Thoracic aorta (tissue), 2 donors: ENCODE measurements at regions not wholly inside any gene's neighbourhood (a gene's known extent, or its start where the extent isn't known, plus 50 kb on each side); places are given as distances from the start of the nearest gene placed in this dataset.

Experiments
- ATAC-seq: fragments of 150-250 bp; one replicate; pipeline ENCODE4 v1.8.0; 2017; ENCODE audit warnings: low read depth; ENCODE audit not compliant: insufficient number of reproducible peaks, low FRiP score
- DNase-seq: peaks from one replicate; pipeline ENCODE4 v3.0.0-alpha.2; 2020; ENCODE audit warnings: low spot score
- H3K27ac ChIP-seq, 2 donors: fragments of 200-600 bp; sonication (generic); 1 replicate in 1 of 2; 2 replicates in 1 of 2; pipeline ENCODE4 v1.5.1; 2016; ENCODE audit warnings: mild to moderate bottlenecking in 2 of 2, moderate library complexity in 2 of 2
- H3K27me3 ChIP-seq: fragments of 200-600 bp; sonication (generic); replicated peaks from 2 replicates; pipeline ENCODE4 v1.6.0; 2016; ENCODE audit warnings: mild to moderate bottlenecking; ENCODE audit not compliant: insufficient read depth
- H3K36me3 ChIP-seq: fragments of 200-600 bp; sonication (generic); one replicate; pipeline ENCODE4 v1.5.1; 2016
- H3K4me1 ChIP-seq, 2 donors: fragments of 200-600 bp; sonication (generic); 1 replicate in 1 of 2; 2 replicates in 1 of 2; pipeline versions ENCODE4 v1.5.1 to v1.6.0; 2016; ENCODE audit warnings: low read depth in 2 of 2, mild to moderate bottlenecking in 1 of 2; ENCODE audit not compliant: control insufficient read depth in 1 of 2
- H3K4me3 ChIP-seq: fragments of 200-600 bp; sonication (generic); 2 replicates; pipeline ENCODE4 v1.5.1; 2016; ENCODE audit warnings: mild to moderate bottlenecking
- H3K9me3 ChIP-seq: fragments of 200-600 bp; sonication (generic); 2 replicates; pipeline ENCODE4 v1.5.1; 2016
- TF ChIP-seq, protein P1 (sequence below): fragments of 200-600 bp; sonication (generic); IDR thresholded peaks from one replicate; pipeline ENCODE4 v1.5.1; 2019; ENCODE audit warnings: antibody characterized with exemption

DNA sequence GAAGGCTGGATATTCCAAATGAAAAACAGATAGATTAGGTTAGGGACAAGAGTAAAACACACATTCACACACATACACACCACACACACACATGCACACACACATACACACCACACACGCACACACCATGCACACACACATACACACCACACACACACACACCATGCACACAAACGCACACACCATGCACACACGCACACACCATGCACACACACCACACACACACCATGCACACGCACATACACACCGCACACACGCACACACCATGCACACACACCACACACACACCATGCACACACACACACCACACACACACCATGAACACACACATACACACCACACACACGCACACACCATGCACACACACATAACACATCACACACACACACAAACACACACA lies 203.7 kb upstream of the ZFHX3 start:
- H3K4me1 ChIP-seq, result no peaks in the 10 kb centered on the region
- H3K9me3 ChIP-seq, result no peaks in the 10 kb centered on the region
- TF ChIP-seq, protein P1, sequence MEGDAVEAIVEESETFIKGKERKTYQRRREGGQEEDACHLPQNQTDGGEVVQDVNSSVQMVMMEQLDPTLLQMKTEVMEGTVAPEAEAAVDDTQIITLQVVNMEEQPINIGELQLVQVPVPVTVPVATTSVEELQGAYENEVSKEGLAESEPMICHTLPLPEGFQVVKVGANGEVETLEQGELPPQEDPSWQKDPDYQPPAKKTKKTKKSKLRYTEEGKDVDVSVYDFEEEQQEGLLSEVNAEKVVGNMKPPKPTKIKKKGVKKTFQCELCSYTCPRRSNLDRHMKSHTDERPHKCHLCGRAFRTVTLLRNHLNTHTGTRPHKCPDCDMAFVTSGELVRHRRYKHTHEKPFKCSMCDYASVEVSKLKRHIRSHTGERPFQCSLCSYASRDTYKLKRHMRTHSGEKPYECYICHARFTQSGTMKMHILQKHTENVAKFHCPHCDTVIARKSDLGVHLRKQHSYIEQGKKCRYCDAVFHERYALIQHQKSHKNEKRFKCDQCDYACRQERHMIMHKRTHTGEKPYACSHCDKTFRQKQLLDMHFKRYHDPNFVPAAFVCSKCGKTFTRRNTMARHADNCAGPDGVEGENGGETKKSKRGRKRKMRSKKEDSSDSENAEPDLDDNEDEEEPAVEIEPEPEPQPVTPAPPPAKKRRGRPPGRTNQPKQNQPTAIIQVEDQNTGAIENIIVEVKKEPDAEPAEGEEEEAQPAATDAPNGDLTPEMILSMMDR, result no peak
- no peak overlapping the region for H3K27ac ChIP-seq
- ATAC-seq (no peak), DNase-seq (no peak)
- H3K36me3 ChIP-seq, result no peaks in the 10 kb centered on the region
- no peaks in the 10 kb centered on the region for H3K27me3 ChIP-seq
- no peak overlapping the region for H3K4me3 ChIP-seq

DNA sequence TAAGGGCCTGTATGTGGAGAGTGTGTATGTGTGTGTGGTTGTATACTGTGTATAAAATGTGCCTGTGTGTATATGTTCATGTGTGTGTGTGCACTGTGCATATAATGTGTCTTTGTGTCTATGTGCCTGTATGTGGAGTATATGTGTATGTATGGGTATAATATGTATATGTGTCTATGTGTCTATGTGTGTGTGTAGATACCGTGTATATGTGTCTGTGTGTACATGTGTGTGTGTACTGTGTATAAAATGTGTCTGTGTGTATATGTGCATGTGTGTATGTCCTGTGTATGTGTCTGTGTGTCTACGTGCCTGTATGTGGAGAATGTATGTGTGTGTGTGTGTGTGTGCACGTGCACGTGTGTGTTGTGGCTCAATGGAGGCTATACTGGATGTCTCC lies 200.4 kb upstream of the ZFHX3 start:
- Histone ChIP-seq H3K27me3 (no peaks in the 10 kb centered on the region), H3K4me3 (no peak overlapping the region), H3K27ac (no peak overlapping the region), H3K9me3 (no peaks in the 10 kb centered on the region), H3K4me1 (no peaks in the 10 kb centered on the region), H3K36me3 (no peaks in the 10 kb centered on the region)
- TF ChIP-seq, protein P1, result no peak
- no peak for DNase-seq
- ATAC-seq, result no peak

DNA sequence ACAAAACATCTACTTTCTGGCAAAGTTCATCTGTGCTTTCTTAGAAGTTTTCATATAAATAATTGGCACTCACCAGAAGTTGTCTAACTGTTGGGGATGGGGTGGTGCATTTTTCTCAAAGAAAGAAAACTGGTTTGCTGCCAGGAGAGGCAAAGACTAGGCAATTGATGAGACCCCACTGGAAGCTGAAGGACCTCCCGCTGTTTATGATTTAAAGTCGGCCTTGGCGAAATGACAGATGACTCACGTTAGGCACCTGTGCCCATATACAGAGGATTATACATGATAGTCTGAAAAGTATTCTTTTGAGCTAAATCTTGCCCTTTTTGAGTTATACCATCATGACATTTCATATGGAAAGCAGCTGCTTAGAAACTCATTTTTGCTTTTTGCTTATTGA lies 193.0 kb upstream of the ZFHX3 start:
- Histone ChIP-seq H3K27ac (no peak overlapping the region), H3K9me3 (no peaks in the 10 kb centered on the region), H3K4me1 (no peaks in the 10 kb centered on the region), H3K36me3 (no peaks in the 10 kb centered on the region), H3K27me3 (no peaks in the 10 kb centered on the region), H3K4me3 (no peak overlapping the region)
- TF ChIP-seq, protein P1, result no peak
- DNase-seq (no peak), ATAC-seq (no peak)

DNA sequence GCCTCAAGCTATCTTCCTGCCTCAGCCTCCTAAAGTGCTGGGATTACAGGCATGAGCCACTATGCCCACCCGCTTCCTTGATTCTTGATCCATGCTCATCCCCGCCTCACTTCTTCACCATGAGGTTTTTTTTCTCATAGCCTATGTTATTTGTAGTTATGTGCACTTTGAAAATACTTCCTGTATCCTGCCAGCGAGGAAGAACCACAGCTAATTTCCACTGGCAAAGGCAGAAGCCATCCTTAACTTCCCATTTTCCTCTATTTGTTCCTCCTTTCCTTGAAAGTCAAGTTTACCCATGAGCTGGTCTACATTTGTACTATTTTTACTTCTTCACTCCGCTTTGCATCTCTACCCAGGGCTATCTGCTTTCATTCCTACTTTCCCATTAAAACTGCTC lies 189.7 kb upstream of the ZFHX3 start:
- no peak for DNase-seq
- no peak overlapping the region for H3K27ac ChIP-seq

DNA sequence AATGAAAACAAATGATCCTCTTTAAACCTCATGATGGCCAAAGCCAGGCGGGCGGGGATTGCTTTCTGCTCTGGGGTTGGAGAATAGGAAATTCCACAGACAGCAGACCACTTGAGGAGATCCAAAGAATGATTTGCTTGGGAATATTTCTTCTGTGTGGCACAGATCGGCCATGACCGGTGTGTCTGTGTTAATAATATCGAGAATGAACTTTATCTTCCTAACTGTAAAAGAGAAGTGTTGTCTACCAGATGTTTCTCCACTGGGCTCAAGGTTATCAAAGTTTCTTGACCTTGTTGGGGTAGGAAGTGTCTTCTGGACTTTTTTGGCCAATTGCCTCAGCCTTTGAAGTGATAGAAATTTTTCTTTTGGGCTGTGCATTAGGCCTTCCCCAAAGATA lies 186.6 kb upstream of the ZFHX3 start:
- DNase-seq (no peak), ATAC-seq (no peak)
- H3K4me3 ChIP-seq, result no peak overlapping the region
- H3K4me1 ChIP-seq, result peaks cover 5 to 10% of the 10 kb centered on the region in 2 donors
- no peaks in the 10 kb centered on the region for H3K36me3 ChIP-seq
- TF ChIP-seq, protein P1, result no peak
- no peaks in the 10 kb centered on the region for H3K9me3 ChIP-seq
- H3K27ac ChIP-seq, result no peak overlapping the region
- no peaks in the 10 kb centered on the region for H3K27me3 ChIP-seq

More for the DNA sequence above, 189.7 kb upstream of the ZFHX3 start:
- peaks cover 5 to 10% of the 10 kb centered on the region in 2 donors for H3K4me1 ChIP-seq
- no peak for ATAC-seq
- TF ChIP-seq, protein P1, result no peak
- no peaks in the 10 kb centered on the region for H3K27me3 ChIP-seq
- H3K36me3 ChIP-seq, result no peaks in the 10 kb centered on the region
- no peak overlapping the region for H3K4me3 ChIP-seq
- H3K9me3 ChIP-seq, result no peaks in the 10 kb centered on the region
